ENCODE measurements at regions not wholly inside any gene's neighbourhood (a gene's known extent, or its start where the extent isn't known, plus 50 kb on each side); places are given as distances from the start of the nearest gene placed in this dataset.
"Not testable (repeated sequence)": the region's sequence is repeated elsewhere in the genome, so short reads cannot be mapped to it uniquely, and the experiment has no call there.

GRCh38 chr7:9919-10318 is 182.5 kb upstream of the FAM20C start:
- H3K36me3 ChIP-seq (ENCODE audit: control insufficient read depth in 4 of 4, insufficient read depth in 4 of 4, low read length in 3 of 4); CTCF ChIA-PET; POLR2A ChIA-PET; H3K27ac ChIP-seq (ENCODE audit: insufficient read depth in 1 of 2, low read depth in 1 of 2, low read length in 2 of 2, poor library complexity in 1 of 2, severe bottlenecking in 2 of 2); H3K9me3 ChIP-seq (ENCODE audit: control extremely low read depth in 1 of 5, control insufficient read depth in 4 of 5, insufficient read depth in 2 of 5, low read depth in 1 of 5, low read length in 4 of 5); H3K27me3 ChIP-seq (replicated peaks in 2 of 5; ENCODE audit: control insufficient read depth in 4 of 5, insufficient read depth in 5 of 5, low read length in 4 of 5); H3K4me3 ChIP-seq (ENCODE audit: control insufficient read depth in 1 of 7, extremely low read depth in 1 of 7, insufficient read depth in 4 of 7, low read depth in 2 of 7, low read length in 6 of 7); H3K4me1 ChIP-seq (ENCODE audit: control extremely low read depth in 1 of 4, control insufficient read depth in 4 of 4, insufficient read depth in 4 of 4, low read length in 3 of 4): not testable (repeated sequence)
- WGBS (ENCODE audit: insufficient coverage): no CpG with 5 or more reads among the region's 1 CpG
- DNase-seq: peak in 2 of 3 donors; percentile 9 to 18

- H3K4me3 ChIP-seq (ENCODE audit: control insufficient read depth in 1 of 7, extremely low read depth in 1 of 7, insufficient read depth in 4 of 7, low read depth in 2 of 7, low read length in 6 of 7); H3K4me1 ChIP-seq (ENCODE audit: control extremely low read depth in 1 of 4, control insufficient read depth in 4 of 4, insufficient read depth in 4 of 4, low read length in 3 of 4); H3K27ac ChIP-seq (ENCODE audit: insufficient read depth in 1 of 2, low read depth in 1 of 2, low read length in 2 of 2, poor library complexity in 1 of 2, severe bottlenecking in 2 of 2); POLR2A ChIA-PET; CTCF ChIA-PET; H3K36me3 ChIP-seq (ENCODE audit: control insufficient read depth in 4 of 4, insufficient read depth in 4 of 4, low read length in 3 of 4); DNase-seq; H3K9me3 ChIP-seq (ENCODE audit: control extremely low read depth in 1 of 5, control insufficient read depth in 4 of 5, insufficient read depth in 2 of 5, low read depth in 1 of 5, low read length in 4 of 5); H3K27me3 ChIP-seq (replicated peaks in 2 of 5; ENCODE audit: control insufficient read depth in 4 of 5, insufficient read depth in 5 of 5, low read length in 4 of 5): not testable (repeated sequence)
- WGBS (ENCODE audit: insufficient coverage): no CpG with 5 or more reads among the region's 20 CpGs
These were observed 159.6 kb upstream of the FAM20C start for GRCh38 chr7:32565-33280.

GRCh38 chr7:35121-35541 is 157.2 kb upstream of the FAM20C start:
- H3K27me3 ChIP-seq (replicated peaks in 2 of 5; ENCODE audit: control insufficient read depth in 4 of 5, insufficient read depth in 5 of 5, low read length in 4 of 5); H3K27ac ChIP-seq (ENCODE audit: insufficient read depth in 1 of 2, low read depth in 1 of 2, low read length in 2 of 2, poor library complexity in 1 of 2, severe bottlenecking in 2 of 2); POLR2A ChIA-PET; CTCF ChIA-PET; H3K4me1 ChIP-seq (ENCODE audit: control extremely low read depth in 1 of 4, control insufficient read depth in 4 of 4, insufficient read depth in 4 of 4, low read length in 3 of 4); H3K4me3 ChIP-seq (ENCODE audit: control insufficient read depth in 1 of 7, extremely low read depth in 1 of 7, insufficient read depth in 4 of 7, low read depth in 2 of 7, low read length in 6 of 7); H3K36me3 ChIP-seq (ENCODE audit: control insufficient read depth in 4 of 4, insufficient read depth in 4 of 4, low read length in 3 of 4); H3K9me3 ChIP-seq (ENCODE audit: control extremely low read depth in 1 of 5, control insufficient read depth in 4 of 5, insufficient read depth in 2 of 5, low read depth in 1 of 5, low read length in 4 of 5): not testable (repeated sequence)
- WGBS (ENCODE audit: insufficient coverage): 50% methylated on average over 2 of the region's 9 CpGs
- peak in 1 of 3 donors; percentile 12 for DNase-seq

GRCh38 chr7:36539-36938 is 155.8 kb upstream of the FAM20C start:
- H3K4me3 ChIP-seq (ENCODE audit: control insufficient read depth in 1 of 7, extremely low read depth in 1 of 7, insufficient read depth in 4 of 7, low read depth in 2 of 7, low read length in 6 of 7); H3K9me3 ChIP-seq (ENCODE audit: control extremely low read depth in 1 of 5, control insufficient read depth in 4 of 5, insufficient read depth in 2 of 5, low read depth in 1 of 5, low read length in 4 of 5); DNase-seq; H3K4me1 ChIP-seq (ENCODE audit: control extremely low read depth in 1 of 4, control insufficient read depth in 4 of 4, insufficient read depth in 4 of 4, low read length in 3 of 4); CTCF ChIA-PET; POLR2A ChIA-PET; H3K27me3 ChIP-seq (replicated peaks in 2 of 5; ENCODE audit: control insufficient read depth in 4 of 5, insufficient read depth in 5 of 5, low read length in 4 of 5); H3K27ac ChIP-seq (ENCODE audit: insufficient read depth in 1 of 2, low read depth in 1 of 2, low read length in 2 of 2, poor library complexity in 1 of 2, severe bottlenecking in 2 of 2); H3K36me3 ChIP-seq (ENCODE audit: control insufficient read depth in 4 of 4, insufficient read depth in 4 of 4, low read length in 3 of 4): not testable (repeated sequence)
- no CpG with 5 or more reads among the region's 4 CpGs for WGBS (ENCODE audit: insufficient coverage)

GRCh38 chr7:37656-38055 is 154.7 kb upstream of the FAM20C start:
- CTCF ChIA-PET; H3K4me3 ChIP-seq (ENCODE audit: control insufficient read depth in 1 of 7, extremely low read depth in 1 of 7, insufficient read depth in 4 of 7, low read depth in 2 of 7, low read length in 6 of 7); DNase-seq; POLR2A ChIA-PET; H3K27ac ChIP-seq (ENCODE audit: insufficient read depth in 1 of 2, low read depth in 1 of 2, low read length in 2 of 2, poor library complexity in 1 of 2, severe bottlenecking in 2 of 2); H3K27me3 ChIP-seq (replicated peaks in 2 of 5; ENCODE audit: control insufficient read depth in 4 of 5, insufficient read depth in 5 of 5, low read length in 4 of 5); H3K4me1 ChIP-seq (ENCODE audit: control extremely low read depth in 1 of 4, control insufficient read depth in 4 of 4, insufficient read depth in 4 of 4, low read length in 3 of 4); H3K36me3 ChIP-seq (ENCODE audit: control insufficient read depth in 4 of 4, insufficient read depth in 4 of 4, low read length in 3 of 4); H3K9me3 ChIP-seq (ENCODE audit: control extremely low read depth in 1 of 5, control insufficient read depth in 4 of 5, insufficient read depth in 2 of 5, low read depth in 1 of 5, low read length in 4 of 5): not testable (repeated sequence)
- 100% methylated on average over 2 of the region's 10 CpGs for WGBS (ENCODE audit: insufficient coverage)

- H3K4me1 ChIP-seq (ENCODE audit: control extremely low read depth in 1 of 4, control insufficient read depth in 4 of 4, insufficient read depth in 4 of 4, low read length in 3 of 4); H3K9me3 ChIP-seq (ENCODE audit: control extremely low read depth in 1 of 5, control insufficient read depth in 4 of 5, insufficient read depth in 2 of 5, low read depth in 1 of 5, low read length in 4 of 5); POLR2A ChIA-PET; H3K27ac ChIP-seq (ENCODE audit: insufficient read depth in 1 of 2, low read depth in 1 of 2, low read length in 2 of 2, poor library complexity in 1 of 2, severe bottlenecking in 2 of 2); H3K27me3 ChIP-seq (replicated peaks in 2 of 5; ENCODE audit: control insufficient read depth in 4 of 5, insufficient read depth in 5 of 5, low read length in 4 of 5); H3K4me3 ChIP-seq (ENCODE audit: control insufficient read depth in 1 of 7, extremely low read depth in 1 of 7, insufficient read depth in 4 of 7, low read depth in 2 of 7, low read length in 6 of 7); CTCF ChIA-PET; H3K36me3 ChIP-seq (ENCODE audit: control insufficient read depth in 4 of 4, insufficient read depth in 4 of 4, low read length in 3 of 4); DNase-seq: not testable (repeated sequence)
- no CpG with 5 or more reads among the region's 4 CpGs for WGBS (ENCODE audit: insufficient coverage)
These were observed 153.9 kb upstream of the FAM20C start for GRCh38 chr7:38444-38843.

GRCh38 chr7:39984-40740 is 152.2 kb upstream of the FAM20C start:
- CTCF ChIA-PET; H3K4me3 ChIP-seq (ENCODE audit: control insufficient read depth in 1 of 7, extremely low read depth in 1 of 7, insufficient read depth in 4 of 7, low read depth in 2 of 7, low read length in 6 of 7); H3K27me3 ChIP-seq (replicated peaks in 2 of 5; ENCODE audit: control insufficient read depth in 4 of 5, insufficient read depth in 5 of 5, low read length in 4 of 5); H3K4me1 ChIP-seq (ENCODE audit: control extremely low read depth in 1 of 4, control insufficient read depth in 4 of 4, insufficient read depth in 4 of 4, low read length in 3 of 4); POLR2A ChIA-PET; H3K27ac ChIP-seq (ENCODE audit: insufficient read depth in 1 of 2, low read depth in 1 of 2, low read length in 2 of 2, poor library complexity in 1 of 2, severe bottlenecking in 2 of 2); H3K9me3 ChIP-seq (ENCODE audit: control extremely low read depth in 1 of 5, control insufficient read depth in 4 of 5, insufficient read depth in 2 of 5, low read depth in 1 of 5, low read length in 4 of 5); DNase-seq; H3K36me3 ChIP-seq (ENCODE audit: control insufficient read depth in 4 of 4, insufficient read depth in 4 of 4, low read length in 3 of 4): not testable (repeated sequence)
- 76% methylated on average over 2 of the region's 5 CpGs for WGBS (ENCODE audit: insufficient coverage)
